G401 (cell line): ENCODE measurements at regions not wholly inside any gene's neighbourhood (a gene's known extent, or its start where the extent isn't known, plus 50 kb on each side); places are given as distances from the start of the nearest gene placed in this dataset.

Experiments
- DNase-seq: peaks from one replicate; pipeline ENCODE4 v3.0.0-alpha.2; 2015; ENCODE audit warnings: low spot score
- in situ Hi-C: cut with HindIII; loops from 2 replicates; pipeline ENCODE4 v1.10.0; 2016; ENCODE audit warnings: low sequenced_read_pairs, mixed read lengths

- in situ Hi-C loops, result no loop called here
Observed at GRCh38 chr2:155389224-155389623, 690.7 kb downstream of the KCNJ3 start.

DNA sequence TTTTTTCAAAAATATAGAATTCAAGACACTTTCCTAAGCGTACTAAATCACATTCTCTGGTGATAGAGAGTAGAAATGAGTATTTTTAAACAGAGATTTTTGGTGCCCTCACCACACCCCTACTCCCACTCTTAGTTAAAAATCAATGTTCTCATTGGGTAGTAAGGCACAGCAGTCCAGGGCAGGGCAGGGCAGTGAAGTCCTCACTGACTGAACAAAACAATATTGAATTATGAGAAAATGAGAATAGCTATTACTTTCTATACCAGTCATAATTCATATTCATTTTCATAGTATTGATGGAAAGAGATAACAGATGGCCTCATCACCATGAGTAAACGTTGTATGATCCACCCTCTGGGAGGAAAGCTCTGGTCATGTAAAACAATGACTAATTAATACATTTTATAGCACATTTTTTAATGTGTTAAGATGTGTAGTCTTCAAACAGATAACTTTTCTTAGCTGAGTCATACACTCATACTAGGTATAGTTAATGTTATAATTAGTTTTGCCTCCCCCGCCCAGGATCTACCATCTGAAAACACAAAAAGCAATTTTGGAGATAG is 686.1 kb downstream of the KCNJ3 start:
- in situ Hi-C loops, result no loop called here
- DNase-seq, result no peak

More at GRCh38 chr2:155389224-155389623, 690.7 kb downstream of the KCNJ3 start:
- no peak for DNase-seq

DNA sequence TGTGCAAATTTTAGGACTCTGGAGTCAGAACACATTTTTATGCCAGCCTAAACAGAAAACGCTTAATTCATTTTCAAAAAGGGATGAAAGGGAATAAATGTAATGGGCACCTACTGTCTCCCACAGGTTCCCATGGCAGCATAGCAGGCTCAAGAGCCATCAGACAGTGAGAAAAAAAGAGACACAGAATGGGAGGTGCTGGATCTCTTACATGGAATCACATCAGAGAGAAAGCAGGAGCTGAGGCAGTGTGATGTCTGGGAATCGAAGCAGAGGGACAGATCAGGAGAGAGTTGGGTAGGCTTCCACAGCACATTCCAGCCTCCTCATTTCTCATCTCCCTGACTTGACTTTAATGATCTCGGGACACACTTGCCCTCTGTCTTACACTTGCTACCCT is 684.3 kb downstream of the KCNJ3 start:
- in situ Hi-C loops, result no loop called here

DNA sequence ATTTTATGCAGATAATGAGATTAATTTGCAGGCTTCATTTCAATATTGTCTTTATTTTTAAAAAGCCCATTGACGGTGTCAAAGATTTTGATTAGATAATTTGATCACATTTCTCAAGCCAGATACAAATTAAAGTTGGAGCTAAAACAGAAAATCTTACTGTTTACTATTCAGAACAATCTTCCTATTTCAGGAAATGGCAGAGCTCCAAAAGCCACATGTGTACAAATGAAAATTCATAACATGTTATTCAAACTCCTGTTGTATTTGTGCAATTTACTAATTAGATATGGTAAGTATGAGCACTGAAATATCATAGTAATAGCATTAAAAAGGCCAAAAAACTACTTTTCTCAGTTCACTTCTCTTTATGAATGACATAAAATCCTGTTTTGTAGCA is 682.9 kb downstream of the KCNJ3 start:
- in situ Hi-C loops, result no loop called here
- peak; percentile 51 for DNase-seq

More for the DNA sequence above, 684.3 kb downstream of the KCNJ3 start:
- DNase-seq, result peak; percentile 71

- in situ Hi-C loops, result no loop called here
- DNase-seq, result no peak
Observed at GRCh38 chr2:155379494-155379893, 681.0 kb downstream of the KCNJ3 start.

GRCh38 chr2:155377931-155378444 is 679.5 kb downstream of the KCNJ3 start:
- in situ Hi-C loops, result no loop called here
- peak; percentile 34 for DNase-seq

GRCh38 chr2:155377266-155377680 is 678.8 kb downstream of the KCNJ3 start:
- in situ Hi-C loops, result no loop called here
- peak; percentile 78 for DNase-seq

DNA sequence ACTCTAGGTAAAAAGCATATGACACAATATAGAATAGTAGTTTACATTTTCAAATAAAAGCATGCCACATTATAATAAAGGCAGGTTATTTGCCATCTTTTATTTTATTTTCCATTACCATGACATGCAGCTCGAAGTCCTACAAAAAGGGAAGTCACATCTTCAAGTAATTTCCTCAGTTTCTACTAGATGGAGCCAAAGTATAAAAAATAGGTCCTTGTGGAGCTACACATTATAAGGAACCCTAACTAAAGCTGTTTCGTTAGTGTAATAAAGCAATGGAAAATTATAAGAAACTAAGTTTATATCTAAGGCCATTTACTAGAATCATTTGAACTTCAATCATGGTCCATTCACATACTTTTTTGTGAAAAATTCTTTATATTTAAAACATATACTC is 674.5 kb downstream of the KCNJ3 start:
- in situ Hi-C loops, result no loop called here

GRCh38 chr2:155368934-155369333 is 670.4 kb downstream of the KCNJ3 start:
- in situ Hi-C loops, result no loop called here
- DNase-seq, result peak; percentile 70

More for the DNA sequence above, 674.5 kb downstream of the KCNJ3 start:
- DNase-seq, result peak; percentile 68

- in situ Hi-C loops, result no loop called here
- no peak for DNase-seq
Observed at GRCh38 chr2:155364766-155365165, 666.3 kb downstream of the KCNJ3 start.

DNA sequence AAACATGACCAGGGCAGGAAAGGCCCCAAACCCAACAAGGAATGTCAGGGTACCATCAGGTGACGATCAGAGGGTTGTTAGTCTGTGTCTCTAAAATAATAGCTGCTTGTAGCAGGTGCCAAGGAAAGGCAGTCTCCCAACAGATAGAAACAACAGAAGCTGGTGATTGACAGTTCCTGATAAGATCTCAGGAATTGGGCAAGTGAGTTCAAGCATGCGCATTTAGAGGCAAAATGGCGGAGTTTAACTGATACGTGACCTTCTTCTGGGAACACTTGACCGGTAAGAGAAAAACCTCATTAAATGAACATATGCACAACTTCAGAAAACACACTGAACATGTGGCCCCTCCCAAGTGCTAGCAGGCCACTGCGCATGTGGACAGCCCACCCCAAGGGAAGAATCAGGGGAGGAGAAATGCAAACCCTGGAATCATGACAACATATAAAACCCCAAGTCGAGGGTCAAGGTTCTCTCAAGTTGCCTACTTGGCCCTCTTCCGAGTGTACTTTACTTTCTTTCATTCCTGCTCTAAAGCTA is 664.9 kb downstream of the KCNJ3 start:
- DNase-seq, result no peak
- in situ Hi-C loops, result no loop called here

GRCh38 chr2:155357172-155357571 is 658.7 kb downstream of the KCNJ3 start:
- in situ Hi-C loops, result no loop called here
- no peak for DNase-seq

DNA sequence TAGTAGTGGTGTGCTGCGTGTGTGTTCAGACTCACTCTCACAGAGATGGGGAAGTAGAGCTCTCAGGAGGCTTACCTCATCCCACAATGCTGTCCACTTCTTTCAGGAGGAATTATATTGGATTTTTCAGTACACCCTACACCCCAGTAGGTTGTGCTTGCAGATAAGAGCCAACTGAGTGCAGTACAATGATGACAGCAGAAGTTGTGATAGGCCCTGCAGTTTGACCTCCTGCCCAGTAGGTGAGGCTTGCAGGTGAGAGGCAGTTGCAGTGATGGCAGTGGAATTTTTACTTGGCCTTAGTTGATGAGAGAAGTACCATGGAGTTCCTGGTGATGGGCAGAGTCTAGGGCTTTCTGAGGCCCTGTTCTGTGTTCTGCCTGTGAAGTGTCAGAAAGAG is 657.8 kb downstream of the KCNJ3 start:
- no peak for DNase-seq
- in situ Hi-C loops, result no loop called here

DNA sequence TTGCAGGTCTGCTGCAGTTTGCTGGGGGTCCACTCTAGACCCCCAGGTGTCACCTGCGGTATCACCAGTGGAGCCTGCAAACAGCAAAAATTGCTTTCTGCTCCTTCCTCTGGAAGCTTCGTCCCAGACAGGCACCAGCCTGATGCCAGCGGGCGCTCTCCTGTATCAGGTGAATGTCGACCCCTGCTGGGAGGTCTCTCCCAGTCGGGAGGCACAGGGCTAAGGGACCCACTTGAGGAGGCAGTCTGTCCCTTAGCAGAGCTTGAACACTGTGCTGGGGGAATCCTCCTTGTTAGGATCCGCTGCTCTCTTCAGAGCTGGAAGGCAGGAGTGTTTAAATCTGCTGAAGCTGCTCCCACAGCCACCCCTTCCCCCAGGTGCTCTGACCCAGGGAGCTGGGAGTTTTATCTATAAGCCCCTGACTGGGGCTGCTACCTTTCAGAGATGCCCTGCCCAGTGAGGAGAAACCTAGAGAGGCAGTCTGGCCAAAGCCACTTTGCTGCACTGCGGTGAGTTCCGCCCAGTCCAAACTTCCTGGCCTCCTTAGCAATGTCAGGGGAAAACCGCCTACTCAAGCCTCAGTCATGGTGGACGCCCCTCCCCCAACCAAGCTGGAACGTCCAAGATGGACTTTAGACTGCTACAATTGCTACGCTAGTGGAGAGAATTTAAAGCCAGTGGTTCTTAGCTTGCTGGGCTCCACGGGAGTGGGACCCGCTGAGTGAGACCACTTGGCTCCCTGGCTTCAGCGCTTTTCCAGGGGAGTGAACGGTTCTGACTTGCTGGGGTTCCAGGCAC is 652.5 kb downstream of the KCNJ3 start:
- no peak for DNase-seq
- in situ Hi-C loops, result no loop called here

DNA sequence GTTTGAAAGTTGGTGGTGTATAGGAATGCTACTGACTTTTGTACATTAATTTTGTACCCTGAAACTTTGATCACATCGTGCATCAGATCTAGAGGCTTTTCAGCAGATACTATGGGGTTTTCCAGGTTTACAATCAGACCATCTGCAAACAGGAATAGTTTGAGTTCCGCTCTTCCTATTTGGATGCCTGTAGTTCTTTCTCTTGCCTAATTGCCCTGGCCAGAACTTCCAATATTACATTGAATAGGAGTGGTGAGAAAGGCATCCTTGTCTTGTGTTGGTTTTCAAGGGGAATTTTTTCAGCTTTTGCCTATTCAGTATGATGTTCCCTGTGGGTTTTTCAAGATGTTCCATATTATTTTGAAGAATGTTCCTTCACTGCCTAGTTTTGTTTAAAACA is 633.5 kb downstream of the KCNJ3 start:
- in situ Hi-C loops, result no loop called here
- no peak for DNase-seq

GRCh38 chr2:155320236-155320635 is 621.7 kb downstream of the KCNJ3 start:
- in situ Hi-C loops, result no loop called here
- DNase-seq, result no peak

DNA sequence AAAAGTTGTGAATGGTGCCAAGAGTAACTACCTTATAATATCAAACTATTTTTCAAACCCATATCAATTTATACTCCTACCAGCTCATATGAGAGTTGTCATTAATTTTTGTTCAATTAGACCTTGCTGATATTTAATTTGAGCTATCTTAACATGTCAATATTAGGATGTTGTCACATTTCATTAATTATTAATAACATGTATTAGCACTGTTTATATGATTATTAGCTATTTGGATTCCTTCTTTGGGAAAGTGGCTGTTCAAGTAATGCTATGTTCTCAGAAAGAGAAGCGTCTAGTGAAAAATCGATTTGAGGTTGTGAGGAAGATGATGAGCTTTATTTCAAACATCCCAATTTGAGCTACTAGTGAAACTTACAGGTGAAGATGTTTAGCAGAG is 620.2 kb downstream of the KCNJ3 start:
- no peak for DNase-seq
- in situ Hi-C loops, result no loop called here

DNA sequence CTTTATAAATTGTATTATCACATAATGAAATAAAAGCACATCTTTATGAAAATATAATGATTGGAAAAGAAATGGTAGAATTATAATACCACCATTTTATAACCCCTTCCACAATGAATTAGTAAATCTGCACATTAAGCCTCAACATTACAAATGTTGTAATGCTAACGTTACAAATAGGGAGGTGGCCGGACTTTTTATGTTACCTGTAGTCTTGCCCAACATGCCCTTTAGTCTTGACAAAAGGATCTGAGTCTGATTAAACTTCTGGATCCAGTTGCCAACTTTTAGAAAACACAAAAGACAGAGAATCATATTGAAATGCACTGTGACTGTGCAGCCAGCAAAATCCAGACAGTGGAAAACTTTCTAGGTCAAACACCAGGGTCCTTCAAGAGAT is 617.3 kb downstream of the KCNJ3 start:
- no peak for DNase-seq
- in situ Hi-C loops, result no loop called here

DNA sequence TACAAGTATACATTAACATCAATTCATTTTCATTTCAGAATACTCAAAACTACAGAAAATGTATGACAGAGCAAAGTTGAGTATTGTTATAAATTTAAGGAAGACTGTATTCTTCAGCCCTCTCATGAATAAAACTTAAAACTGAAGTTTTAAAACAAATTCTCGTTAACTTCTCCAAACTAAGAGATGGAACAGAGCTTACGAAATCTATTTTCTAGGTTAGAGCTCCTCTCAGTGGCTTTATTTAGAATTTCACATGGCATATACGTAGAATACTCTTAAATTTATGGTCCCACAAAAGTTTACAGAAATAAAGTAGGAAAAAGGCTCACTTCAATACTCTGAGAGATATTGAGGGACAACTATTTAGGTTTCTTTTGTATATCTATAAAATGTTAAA is 612.1 kb downstream of the KCNJ3 start:
- in situ Hi-C loops, result no loop called here
- peak; percentile 37 for DNase-seq

GRCh38 chr2:155309483-155309882 is 611.0 kb downstream of the KCNJ3 start:
- DNase-seq, result no peak
- in situ Hi-C loops, result no loop called here
